Activated CD4-positive, alpha-beta T cell treated with anti-CD3 and anti-CD28 coated beads, Interleukin-2, Interleukin-6, amounts not matched to agents 100 ng/mL and 50 ng/mL, durations not matched to agents 16 hours and 8 hours (primary cell): ENCODE measurements at regions not wholly inside any gene's neighbourhood (a gene's known extent, or its start where the extent isn't known, plus 50 kb on each side); places are given as distances from the start of the nearest gene placed in this dataset.
"Not testable (repeated sequence)": the region's sequence is repeated elsewhere in the genome, so short reads cannot be mapped to it uniquely, and the experiment has no call there.

ENCODE experiments used
- DNase-seq: peaks from one replicate; pipeline ENCODE4 v3.0.0-alpha.2; 2020

DNA sequence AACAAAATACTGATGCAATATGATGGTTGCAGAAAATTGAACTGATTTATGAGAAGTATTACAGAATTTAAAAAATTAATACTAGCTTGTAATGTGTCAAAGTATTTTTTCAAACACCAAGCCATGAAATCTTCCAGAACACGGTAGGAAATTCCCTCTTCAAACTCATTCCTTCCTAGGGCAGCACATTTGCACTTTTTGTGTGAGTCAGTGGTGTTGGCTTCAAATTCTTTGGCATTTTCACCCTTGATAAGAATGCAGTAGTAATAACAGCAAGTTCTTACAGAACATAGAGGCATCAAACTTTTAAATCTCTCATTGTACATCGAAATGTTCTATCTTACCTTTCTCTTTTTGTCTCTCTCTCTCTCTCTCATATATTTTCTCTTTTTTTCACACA is 191.8 kb downstream of the CGGBP1 start:
- no peak for DNase-seq

DNA sequence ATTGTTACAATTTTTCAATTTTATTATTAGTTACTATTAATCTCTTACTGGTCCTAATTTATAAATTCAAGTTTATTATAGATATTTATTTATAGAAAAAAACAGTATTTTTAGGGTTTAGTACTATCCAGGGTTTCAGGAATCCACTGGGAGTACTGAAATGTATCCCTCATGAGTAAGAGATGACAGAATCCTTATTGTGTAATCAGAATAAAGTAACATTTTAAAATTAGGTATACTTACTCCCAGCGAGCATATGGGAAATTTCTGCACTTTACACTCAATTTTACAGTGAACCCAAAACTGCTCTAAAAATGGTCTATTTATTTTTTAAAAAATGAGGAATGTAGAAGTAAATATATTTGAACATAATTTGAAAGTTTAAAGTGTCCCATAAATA is 202.7 kb downstream of the CGGBP1 start:
- no peak for DNase-seq

DNA sequence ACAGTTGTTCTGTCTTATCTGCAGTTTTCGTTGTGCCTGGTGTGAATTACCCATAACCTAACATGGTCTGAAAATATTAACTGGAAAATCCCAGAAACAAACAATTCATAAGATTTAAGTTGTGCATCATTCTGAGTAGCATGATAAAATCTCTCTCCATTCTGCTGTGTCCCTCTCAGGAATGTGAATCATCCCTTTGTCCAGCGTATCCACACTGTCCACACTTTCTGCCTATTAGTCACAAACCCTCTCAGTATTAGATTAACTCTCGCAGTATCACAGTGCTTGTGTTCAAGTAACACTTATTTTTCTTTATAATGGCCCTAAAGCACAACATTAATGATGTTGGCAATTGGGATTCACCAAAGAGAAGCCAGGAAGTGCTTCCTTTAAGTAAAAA is 203.2 kb downstream of the CGGBP1 start:
- no peak for DNase-seq

DNA sequence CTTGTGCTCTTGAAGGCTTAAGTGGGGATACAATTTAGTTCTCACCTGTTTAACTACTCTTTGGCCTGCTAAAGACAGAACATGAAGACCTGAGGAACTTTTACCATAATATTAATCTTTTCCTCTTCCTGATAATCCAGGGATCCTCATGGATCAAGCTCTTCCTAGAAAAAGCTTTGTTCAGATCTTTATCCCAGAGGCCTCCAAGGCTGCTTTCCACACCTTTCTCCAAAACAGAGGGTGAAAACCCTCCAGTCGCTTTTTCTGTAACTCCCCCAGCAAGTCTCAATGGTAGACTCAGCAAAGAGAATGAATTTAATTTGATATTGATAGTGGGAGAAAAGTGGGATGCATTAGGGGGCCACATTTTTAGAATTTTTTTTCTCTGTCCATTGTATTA is 203.6 kb downstream of the CGGBP1 start:
- DNase-seq: no peak

DNA sequence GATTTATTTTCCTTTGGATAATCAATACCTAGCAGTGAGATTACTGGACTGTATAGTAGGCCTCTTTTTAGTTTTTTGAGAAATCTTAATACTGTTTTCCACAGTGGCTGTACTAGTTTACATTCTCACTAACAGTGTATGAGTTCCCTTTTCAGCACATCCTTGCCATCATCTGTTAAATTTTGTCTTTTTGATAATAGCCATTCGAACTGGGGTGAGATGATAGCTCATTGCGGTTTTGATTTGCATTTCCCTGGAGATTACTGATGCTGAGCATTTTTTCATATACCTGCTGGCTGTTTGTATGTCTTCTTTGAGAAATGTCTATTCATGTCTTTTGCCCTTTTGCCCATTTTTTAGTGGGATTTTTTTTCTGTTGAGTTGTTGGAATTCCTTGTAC is 210.8 kb downstream of the CGGBP1 start:
- no peak for DNase-seq

DNA sequence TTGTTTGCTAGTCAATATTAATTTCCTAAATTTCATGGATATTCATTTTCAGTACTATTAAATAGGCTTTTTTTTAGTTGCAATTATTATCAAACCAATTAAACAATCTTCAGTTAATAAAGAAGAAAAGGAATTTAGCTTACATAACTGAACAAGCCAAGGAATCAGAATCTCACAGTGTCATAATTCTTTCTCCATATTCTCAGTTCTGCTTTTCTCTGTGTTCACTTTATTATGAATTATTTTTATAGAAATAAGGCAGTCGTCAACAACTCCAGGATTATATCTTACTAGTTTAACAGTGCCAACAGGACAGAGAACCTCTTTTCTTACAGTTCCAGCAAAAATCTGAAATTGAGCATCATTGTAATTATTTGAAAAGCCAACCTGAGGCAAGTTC is 221.7 kb downstream of the CGGBP1 start:
- DNase-seq: no peak

DNA sequence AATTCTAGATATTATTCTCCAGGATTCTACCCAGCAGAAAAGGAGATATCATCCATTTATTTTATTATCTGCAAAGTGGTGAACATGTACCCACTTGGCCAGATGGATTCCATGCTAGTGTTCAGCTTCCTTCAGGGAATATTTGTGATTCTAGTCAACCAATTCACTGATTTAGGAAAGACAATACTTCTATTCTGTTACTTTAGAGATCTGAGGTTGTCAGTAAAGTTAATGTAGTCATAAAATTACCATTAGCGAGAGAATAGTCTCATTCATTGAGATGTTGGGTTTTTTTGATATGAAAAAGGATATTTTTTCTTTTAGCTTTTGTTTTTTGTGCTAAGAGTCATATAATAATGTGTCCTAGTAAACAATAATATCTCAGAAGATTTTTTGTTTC is 222.8 kb downstream of the CGGBP1 start:
- no peak for DNase-seq

DNA sequence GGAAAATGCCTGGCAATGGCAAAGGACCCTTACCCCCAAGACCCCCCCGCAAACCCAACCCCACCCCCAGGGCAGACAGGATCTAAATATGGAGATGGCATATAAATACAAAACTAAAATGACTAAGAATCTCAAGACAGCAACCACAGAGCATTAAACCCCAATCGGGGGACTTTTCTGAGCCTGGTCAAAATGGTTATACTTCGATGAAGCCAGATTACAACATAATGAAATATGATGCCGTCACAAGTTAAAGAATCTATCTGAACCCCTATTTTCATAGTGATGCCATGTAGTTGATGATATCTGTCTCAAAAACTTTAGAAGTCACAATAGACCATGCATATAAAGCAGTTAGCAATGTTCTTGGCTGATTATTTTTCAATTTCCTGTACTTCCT is 223.6 kb downstream of the CGGBP1 start:
- DNase-seq: no peak

DNA sequence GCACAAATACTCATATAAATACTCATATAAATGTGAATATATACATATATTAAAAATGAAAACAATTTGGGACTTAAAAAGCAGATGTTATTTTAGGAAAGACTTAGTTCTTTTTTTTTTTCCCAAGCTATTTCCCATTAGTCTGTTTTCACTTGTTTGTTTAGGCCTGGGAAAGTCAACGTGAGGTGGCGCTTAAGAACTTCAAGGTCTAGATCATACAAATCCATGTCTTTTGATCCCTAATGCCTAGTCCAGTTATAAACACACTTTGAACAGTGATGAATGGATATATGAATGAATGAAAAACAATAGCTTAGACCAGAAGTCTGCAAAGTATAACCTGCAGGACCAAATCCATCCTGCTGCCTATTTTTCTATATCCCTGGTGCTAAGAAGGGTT is 224.5 kb downstream of the CGGBP1 start:
- DNase-seq: no peak

DNA sequence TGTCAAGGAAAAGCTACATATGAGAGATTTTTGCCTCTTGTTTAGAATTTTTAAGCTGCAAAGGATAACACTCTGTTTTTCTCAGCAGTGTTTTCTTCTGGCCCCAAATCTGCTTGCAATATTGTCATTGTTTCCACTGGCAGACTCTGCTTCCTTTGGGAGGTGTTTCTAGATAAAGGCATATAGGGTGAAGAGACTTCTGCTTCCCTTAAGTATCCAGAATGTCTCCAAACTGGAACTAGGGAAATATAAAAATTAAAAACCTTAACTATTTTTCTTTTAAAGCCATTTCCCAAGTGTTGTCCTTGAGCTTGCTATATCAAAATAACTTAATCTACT is 225.8 kb downstream of the CGGBP1 start:
- no peak for DNase-seq

DNA sequence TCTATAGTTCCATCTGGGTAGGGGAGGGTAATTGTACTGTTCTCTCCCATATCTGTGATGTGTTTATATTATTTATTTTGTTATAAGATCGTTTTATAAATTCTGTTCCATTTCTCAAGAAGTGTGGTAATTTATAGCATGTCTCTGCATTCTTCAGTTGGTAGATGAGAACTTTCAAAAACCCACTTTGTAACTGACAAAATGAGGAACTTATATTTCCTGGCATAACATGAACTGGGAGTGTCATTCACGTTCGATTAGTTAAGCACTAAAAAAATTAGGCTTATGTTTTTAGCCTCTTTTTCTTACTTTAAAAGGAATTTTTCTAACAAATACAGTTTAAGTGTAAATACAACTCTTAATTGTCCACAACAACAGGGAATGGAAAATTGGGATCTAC is 230.8 kb downstream of the CGGBP1 start:
- no peak for DNase-seq

DNA sequence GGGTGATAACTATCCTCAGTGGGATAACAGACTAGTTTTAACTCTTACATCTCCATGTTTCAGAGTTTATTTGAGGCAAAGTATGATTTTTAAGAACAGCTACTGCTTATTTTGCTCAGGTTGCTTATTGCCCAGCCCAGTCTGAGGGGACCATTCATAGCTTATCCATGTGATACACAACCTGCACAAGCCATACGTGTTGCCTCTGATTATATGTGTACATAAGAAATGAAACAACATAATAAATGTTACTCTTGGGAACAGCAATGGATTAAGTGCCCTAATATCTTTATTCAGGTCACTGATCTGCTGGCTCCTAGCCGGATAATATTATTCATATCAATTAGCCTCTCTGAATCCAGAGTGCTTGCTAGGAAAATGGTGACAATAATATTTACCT is 236.2 kb downstream of the CGGBP1 start:
- no peak for DNase-seq

DNA sequence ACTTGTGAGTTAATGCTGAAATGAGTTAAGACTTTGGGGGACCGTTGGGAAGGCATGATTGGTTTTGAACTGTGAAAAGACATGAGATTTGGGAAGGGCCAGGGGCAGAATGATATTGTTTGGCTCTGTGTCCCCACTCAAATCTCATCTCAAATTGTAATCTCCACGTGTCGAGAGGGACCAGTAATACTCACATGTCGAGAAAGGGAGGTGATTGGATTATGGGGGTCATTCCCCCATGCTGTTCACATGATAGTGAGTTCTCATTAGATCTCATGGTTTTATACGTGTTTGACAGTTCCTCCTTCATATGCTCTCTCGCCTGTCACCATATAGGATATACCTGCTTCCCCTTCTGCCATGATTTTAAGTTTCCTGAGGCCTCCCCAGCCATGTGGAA is 245.3 kb downstream of the CGGBP1 start:
- DNase-seq: not testable (repeated sequence)

DNA sequence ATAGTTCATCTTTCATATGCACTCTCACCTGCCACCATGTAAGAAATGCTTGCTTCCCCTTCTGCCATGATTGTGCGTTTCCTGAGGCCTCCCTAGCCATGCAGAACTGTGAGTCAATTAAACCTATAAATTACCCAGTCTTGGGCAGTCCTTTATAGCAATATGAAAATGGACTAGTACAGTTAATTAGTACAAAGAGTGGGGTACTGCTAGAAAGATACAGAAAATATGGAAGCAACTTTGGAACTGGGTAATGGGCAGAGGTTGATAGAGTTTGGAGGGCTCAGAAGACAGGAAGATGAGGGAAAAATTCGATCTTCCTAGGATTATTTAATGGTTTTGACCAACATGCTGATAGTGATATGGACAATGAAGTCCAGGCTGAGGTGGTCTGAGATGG is 246.9 kb downstream of the CGGBP1 start:
- no peak for DNase-seq

DNA sequence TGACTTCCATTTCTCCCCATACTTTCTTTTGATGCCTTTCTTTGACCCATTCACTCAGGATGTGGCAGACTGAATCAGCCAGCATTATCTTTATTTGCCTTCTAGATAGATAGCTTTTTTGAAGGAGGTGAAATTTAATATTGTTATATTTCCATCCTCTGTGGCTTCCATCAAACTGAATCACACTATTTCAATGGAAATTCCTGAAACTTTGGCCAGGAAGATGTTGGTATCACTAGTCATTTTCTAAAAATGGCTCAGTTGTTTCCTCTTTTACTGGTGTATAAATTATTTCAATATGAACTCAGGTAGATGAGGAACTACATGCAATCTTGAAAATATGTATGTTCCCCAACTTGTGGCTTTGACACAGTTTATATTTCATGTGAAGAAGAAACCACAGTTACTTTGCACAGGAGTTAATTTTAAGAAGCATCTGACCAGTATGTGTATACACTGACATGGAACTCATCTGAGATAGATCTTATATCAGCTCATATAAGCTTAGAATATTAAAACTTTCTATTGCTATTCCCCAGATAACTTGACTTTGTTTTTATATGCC is 248.3 kb downstream of the CGGBP1 start:
- no peak for DNase-seq

DNA sequence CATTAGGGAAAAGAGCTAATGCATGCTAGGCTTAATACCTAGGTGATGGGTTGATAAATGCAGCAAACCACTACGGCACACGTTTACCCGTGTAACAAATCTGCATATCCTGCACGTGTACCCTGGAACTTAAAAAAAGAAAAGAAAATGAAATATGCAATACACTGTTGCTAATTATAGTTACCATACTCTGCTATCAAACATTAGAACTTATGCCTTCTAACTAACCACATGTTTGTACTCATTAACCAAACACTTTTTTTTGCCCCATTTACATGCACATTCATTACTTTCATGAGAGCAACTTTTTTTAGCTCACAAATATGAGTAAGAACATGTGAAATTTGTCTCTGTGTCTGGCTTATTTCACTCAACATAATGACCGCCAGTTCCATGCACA is 253.1 kb downstream of the CGGBP1 start:
- DNase-seq: no peak

DNA sequence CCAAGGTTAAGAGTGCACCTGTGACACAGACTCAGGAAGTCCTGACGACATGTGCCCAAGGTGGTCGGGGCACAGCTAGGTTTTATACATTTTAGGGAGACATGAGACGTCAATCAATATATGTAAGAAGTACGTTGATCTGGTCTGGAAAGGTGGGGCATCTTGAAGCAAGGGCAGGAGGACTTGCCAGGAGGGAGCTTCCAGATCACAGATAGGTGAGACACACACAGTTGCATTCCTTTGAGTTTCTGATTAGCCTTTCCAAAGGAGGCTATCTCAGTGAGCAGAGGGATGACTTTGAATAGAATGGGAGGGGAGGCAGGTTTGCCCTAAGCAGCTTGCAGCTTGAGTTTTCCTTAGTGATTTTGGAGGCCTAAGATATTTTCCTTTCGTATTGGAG is 257.4 kb downstream of the CGGBP1 start:
- DNase-seq: no peak

DNA sequence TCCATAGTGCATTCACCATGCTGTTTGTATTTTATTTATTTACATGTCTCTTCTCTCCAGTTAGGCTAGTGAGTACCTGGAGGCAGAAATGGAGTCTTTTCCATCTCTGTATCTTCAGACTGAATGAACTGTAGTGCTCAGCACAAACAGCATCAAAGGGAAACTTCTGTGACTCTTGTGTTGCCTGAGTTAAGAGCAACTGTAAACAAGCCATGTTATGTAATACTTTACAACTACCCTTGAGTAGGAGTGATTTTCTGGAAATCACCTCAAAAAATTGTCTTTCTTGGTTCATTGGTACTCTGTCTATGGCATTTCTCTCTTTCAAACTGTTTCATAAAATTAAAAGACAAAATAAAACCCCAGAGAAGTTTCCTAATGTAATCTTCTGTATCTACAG is 258.3 kb downstream of the CGGBP1 start:
- DNase-seq: no peak

DNA sequence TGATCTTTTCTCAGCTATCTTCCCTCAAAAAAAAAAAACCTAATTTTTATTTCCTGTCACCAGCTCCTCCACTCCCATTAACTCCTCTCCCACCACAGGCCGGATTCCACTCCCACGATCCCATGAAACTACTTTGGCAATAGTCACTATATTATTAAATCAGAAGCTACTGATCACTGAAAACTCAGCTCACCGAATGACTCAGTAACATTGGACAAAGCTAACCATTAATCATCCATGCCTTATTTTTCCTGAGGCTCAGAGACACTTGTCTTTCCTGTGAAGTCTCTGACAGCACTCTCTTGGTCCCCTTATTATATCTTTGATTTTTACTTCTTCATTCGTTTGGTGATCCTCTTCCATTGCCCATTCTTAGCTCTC is 260.2 kb downstream of the CGGBP1 start:
- DNase-seq: no peak

DNA sequence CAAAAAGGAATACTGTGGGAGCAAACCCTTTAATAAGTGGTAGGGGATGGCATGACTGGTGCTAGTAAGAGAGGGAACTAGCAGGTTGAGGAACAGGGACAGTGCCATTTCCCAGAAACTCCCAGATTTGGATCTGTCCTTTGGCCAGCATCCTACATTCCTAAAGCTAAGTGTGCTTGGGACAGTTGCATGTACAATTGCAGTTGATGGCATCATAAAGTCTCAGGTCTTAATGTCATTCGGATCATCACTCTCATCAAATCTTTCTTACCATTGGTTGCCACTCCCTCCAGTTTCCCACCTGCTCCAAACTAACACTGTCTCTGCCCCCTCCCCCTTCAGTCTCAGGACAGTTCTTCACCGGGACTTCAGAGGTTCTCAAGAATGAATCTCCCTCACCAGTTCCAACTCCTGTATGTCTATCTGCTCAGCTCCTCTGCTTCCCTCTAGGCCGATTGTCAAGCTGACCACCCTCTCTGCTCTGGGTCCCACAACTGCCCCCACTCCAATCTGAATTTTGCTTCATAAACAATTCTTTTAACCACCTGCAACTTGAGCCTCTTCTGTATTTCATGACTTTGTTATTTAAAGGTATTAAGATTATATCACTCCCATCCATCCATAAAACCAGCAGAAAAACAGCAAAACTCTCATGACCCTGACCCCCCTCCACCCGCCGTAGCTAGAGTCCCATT is 260.8 kb downstream of the CGGBP1 start:
- no peak for DNase-seq

DNA sequence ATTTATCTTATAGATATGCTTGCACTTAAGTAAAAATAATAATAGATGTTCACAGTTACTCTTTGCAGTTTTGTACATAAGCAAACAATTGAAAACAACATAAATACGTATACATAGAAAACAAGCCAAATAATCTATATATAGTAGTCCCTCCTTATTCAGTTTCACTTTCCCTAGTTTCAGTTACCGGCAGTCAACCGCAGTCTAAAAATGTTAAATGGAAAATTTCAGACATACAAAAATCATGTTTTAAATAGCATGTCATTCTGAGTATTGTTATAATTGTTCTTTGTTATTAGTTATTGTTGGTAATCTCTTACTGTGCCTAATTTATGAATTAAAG is 262.0 kb downstream of the CGGBP1 start:
- no peak for DNase-seq

DNA sequence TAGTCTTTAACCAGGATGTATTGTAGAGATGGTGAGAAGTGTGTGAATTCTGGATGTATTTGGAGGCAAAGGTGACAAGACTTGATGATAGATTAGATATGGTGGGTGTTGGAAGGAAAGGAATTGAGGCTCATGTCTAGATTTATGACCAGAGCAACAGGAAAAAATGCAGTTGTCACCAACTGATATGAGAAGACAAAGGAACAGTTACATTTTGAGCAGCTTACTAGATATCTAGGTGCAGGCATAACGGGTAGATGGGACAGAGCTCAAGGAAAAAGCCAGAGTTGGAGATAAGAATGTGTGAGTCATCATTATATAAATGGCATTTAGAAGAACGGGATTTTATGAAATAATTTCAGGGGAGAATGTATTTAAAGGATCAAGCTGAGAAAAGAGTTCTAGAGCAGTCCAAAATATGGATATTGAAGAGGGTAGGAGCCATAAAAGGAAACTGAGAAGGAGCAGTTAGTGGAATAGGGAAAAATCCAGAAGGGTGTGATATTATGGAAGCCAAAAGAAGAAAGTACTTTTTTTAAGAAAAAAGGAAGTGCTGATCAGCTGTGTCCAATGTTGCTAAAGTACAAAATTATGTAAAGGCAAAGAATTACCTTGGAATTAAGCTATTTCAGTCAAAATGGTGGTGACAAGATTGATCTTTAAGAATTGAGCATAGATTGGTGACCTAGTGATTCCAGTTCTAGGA is 262.5 kb downstream of the CGGBP1 start:
- DNase-seq: no peak

DNA sequence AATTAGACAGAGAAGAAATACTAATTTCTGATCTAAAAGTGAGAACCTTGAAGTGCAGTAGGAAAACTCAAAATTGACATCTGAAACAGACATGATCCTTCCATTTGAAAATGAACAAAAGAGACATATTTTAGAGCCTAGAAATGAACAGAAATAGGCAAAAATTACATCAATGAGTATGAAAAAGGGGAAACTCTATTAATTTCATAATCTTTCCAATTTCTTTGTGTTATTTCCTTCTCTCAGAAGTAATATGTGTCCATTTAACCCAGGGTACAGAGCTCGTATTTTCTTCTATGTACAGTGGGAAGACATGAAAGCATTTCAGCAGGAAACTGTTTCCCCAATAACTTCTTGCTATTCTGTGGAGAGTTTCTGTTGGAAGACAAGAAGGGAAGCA is 263.1 kb downstream of the CGGBP1 start:
- no peak for DNase-seq

DNA sequence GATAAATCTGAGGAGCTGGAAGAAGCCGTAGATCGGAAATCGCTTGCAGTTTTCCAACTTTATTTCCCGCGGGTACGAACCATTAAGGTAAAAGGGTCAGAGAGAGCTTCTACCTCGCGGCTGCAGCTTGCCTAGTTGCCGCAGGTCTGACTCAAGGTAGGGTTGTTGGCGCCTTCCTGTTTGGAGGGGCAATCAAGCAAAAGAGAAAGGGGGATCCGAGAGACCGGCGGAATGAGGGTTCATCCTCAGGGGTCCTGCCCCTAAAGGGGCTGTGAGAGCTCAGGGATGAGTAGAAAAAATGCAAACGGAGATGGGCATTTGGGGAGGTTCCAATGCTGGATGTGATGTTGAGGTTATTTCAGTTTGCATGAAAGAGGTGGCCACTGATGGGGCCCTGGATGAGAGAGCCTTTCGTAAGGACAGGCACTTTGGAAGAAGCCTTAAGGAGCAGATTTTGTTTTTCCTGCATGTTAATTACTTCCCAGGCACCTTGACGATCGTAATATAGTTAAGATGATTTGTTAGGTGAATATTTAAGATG is 265.4 kb downstream of the CGGBP1 start:
- DNase-seq: no peak
